Skeletal muscle cell (primary cell): ENCODE measurements at regions not wholly inside any gene's neighbourhood (a gene's known extent, or its start where the extent isn't known, plus 50 kb on each side); places are given as distances from the start of the nearest gene placed in this dataset.

Experiments
- DNase-seq: peaks from one replicate; pipeline ENCODE4 v3.0.0-alpha.2; 2010; ENCODE audit warnings: low read depth
- H3K4me3 ChIP-seq: 2 replicates; pipeline ENCODE4 v1.5.1; 2011; ENCODE audit warnings: low read depth, mild to moderate bottlenecking, control low read depth, low read length, moderate library complexity

DNA sequence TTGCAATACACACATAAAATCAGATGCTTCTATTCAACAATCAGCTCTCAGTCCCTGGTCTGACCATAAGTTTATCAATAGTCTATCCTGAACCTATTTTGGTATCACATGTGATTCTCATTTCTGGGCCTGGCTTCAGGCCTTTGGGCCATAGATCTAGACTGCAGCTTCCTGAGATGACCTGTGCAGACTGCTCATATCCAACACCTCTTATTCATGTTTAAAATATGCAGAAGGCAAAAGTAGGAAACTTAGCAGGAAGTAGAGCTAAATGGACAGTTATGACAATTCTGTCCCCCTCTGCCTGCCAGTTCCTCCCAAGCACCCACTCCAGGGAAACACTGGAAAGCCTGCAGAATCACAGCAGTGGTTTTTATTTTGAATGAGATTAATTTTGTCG lies 53.3 kb downstream of the C7orf25 start:
- DNase-seq = no peak
- no peak overlapping the region for H3K4me3 ChIP-seq

DNA sequence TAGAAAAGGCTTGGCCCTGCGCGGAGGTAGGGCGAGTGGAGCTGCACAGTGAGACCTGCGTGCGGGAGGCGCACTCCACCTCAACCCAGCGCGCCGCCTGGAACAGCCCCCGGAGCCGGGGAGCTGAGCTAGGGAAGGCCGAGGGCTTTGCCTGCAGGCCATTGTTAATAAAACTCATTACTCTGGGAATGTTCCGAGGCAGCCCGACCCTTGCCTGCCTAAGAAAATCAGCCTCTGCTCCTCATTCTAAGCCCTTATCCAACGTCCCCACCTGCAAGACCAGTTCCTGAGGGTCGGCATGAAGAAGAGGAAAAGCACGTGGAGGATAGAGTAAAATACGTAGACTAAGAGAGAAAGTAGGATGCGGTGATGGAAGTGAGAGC lies 55.3 kb downstream of the C7orf25 start:
- DNase-seq = no peak
- H3K4me3 ChIP-seq = peak overlapping the region; percentile 57

DNA sequence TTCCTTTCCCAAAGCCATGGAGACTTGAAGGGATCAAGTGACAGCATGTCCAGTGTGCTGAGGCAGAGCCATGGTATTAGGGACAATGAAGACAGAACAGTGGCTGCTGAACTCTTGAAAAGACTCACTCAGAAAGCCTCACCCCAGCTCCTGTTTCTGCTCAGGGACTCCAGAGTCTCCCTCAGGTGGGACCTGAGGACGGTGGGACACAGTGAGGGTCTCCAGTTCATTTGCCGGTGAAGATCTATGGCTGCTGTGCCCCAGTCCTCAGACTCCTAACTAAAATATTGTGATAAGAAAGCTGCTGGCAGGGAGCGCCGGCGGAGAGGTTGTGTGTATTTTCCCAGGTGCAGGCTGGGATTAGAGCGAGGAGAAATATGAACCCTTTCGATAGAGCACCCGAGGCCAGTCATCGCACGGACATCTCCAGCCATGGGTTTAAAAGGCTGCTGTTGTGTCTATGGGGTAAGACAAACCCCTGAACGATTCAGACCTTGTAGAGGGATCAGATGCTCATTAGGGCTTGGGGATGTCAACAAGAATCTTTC lies 57.2 kb downstream of the C7orf25 start:
- no peak overlapping the region for H3K4me3 ChIP-seq
- no peak for DNase-seq

DNA sequence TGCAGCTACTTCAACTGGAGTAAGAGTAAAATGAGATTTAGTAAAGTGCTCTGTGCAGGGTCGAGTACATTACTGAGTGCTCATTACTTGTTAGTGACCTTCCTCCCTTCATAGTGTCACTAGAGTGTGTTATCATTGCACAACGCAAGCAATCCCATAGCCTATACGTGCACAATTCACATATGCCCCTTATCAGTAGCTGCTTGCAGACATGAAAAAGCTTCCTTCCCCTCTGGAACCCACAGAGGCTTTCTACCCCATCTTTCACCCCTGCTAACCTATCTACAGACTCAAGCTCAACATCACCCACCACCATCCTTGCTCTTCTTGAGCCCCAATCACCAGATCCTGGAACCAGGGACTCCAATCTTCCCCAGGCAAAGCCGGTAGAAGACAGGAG lies 59.3 kb downstream of the C7orf25 start:
- no peak overlapping the region for H3K4me3 ChIP-seq
- DNase-seq = no peak

DNA sequence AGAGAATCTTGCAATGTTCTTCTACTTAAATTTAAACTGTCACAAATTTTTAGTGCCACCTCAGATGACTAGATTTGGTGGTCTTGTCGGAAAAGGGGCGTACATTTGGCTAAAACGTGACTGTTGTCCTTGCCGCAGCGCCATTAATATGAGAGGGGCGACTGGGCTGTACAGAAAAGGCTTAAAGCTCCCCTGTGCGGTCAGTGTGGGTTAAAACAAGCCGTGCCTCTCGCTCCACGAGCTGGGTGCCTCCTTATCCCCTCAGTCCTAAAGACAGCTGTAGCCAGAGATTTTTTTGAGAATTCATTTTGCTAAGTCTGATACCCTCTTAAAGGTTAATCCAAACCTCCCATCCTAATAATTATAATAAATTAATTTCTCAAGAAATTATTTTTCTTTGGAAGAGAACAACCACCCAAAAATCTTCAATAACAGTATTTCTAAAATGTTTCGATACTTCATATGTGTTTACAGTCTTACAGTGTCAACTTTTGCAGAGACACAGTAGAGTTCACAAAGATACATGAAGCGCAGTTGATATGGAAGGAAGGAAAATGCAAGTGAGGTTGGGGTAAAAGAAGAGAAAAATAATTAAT lies 68.6 kb downstream of the C7orf25 start:
- DNase-seq = no peak
- peak overlapping the region; percentile 25 for H3K4me3 ChIP-seq

DNA sequence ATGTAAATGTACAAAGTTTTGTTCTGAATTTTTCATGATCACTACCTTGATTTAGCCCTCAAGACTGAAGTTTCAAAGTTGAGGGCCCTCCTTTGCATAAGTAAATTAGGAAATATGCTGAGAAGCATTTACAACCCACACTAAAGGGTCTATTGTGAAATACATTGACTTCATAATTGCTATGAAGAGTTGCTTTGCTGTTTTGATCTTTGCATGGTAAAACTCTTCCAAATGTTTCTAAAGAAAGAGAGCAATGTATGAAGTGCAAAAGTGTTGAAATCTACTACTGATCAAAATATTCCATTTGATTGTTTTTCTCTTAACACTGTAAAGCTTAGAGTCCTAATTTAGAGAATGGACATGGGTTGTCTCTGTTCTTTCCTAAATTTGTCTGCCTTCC lies 77.2 kb downstream of the C7orf25 start:
- DNase-seq = no peak
- no peak overlapping the region for H3K4me3 ChIP-seq

DNA sequence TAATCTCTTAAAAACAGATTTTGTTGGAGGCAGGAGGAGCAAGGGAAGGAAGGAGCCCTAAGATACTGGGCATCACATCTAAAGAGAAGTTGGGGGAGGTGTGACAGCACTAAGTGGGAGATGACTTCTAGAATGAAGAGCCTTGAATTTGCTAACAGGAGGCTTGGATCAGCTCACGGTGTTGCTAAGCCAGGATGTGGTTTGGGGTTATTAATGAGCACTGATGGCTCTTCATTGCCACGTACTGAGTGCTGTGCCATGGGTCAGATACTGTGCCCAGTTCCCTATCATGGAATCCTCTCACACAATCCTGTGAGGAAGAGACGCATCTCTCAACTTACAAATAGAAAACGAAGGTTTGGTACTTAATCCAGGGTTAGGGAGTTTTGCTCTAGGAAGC lies 78.5 kb downstream of the C7orf25 start:
- no peak for DNase-seq
- H3K4me3 ChIP-seq = no peak overlapping the region

DNA sequence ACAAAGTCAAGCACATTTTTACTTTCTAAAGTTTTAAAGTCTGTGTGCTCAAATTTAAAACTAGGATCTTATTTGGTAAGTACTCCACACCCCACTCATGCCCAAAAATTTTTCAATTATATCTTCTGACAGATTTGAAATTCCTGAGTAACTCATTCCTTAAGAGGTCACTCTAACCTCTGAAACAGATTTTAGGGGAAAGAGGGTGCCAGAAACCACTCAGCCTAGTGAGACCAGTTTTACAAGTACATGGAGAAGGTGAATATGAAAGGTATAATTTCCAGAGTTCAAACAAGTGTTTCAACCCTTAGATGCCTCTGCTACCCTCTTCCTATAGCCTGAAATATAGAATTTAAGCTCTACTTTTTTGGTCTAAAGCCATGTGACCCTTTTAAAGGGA lies 79.2 kb downstream of the C7orf25 start:
- no peak for DNase-seq
- H3K4me3 ChIP-seq = no peak overlapping the region

DNA sequence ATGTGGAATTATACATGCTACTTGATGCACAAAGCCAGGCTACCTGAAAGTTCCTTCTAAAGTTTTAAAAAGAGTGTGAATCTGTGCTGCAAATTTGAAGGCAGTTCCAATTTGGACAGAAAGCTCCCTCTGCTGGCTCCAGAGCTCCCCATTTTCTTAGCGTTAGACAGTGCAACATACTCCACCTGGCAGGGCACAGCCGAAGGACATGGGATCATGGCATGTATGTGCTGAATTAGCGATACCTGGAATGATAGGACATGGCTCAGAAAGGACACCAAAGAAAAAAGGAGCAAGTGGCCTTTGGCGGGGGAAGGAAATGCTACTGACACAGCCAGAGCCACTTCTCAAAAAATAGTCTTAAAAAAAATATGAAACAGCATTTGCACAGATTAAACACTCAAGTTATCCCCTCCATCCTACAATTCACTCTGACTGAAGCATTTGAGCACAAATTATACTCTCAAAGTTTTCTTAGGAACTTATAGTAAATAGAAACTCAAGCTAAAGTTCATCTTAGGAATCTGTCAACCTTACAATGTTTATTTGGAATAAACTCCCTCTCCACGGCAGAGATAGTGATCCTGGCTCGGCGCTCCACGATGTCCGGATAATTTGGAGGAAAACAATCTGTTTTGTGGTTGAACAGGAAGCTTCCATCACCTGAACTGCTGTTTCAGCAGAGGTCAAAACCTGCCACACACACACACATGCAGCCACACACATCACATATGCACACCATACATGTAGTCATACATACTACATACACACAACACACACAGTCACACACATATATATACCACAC lies 80.0 kb downstream of the C7orf25 start:
- DNase-seq = no peak
- no peak overlapping the region for H3K4me3 ChIP-seq

DNA sequence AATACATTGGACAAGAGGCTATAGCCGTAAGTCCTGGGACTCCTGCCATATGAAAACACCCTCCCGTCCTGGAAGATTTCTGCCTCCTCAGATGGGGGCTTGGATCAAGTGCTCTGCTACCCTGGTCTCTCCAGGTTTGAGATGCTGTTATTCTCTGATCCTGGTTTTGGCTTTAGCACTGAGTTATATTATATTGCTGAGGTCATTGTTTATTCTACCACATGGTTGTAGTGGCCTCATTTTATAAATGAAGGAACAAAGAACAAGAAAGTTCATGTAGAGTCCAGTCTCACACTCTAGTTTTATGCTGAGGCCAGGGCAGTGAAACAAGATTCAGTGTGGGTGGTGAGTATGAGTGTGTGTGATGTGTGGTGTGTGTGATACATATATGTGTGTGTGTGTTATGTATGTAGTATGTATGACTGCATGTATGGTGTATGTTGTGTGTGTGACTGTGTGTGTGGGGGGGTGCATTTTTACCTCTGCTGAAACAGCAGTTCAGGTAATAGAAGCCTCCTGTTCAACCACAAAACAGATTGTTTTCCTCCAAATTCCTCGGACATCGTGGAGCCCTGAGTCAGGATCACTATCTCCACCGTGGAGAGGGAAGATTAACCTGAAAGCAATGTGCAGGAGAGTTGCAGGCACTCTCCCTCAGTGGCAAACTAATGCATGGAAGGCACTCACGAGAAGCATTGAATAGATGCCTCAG lies 80.7 kb downstream of the C7orf25 start:
- no peak overlapping the region for H3K4me3 ChIP-seq
- DNase-seq = peak; percentile 26

DNA sequence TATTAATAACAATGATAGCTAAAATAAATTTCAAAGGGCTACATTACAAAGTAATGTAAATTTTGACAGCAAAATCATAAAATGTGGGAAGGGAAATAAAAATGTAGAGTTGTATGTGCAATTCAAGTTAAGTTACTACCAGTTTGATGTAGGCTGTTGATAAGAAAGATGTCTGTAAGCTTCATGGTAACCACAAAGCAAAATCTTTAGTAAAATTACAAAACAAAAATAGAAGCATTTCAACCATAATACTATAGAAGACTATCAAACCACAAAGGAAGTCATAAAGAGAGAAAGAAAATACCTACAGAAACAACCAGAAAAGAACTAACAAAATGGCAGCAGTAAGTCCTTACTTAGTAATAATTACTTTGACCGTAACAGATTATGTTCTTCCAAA lies 99.1 kb downstream of the C7orf25 start:
- no peak overlapping the region for H3K4me3 ChIP-seq
- no peak for DNase-seq

DNA sequence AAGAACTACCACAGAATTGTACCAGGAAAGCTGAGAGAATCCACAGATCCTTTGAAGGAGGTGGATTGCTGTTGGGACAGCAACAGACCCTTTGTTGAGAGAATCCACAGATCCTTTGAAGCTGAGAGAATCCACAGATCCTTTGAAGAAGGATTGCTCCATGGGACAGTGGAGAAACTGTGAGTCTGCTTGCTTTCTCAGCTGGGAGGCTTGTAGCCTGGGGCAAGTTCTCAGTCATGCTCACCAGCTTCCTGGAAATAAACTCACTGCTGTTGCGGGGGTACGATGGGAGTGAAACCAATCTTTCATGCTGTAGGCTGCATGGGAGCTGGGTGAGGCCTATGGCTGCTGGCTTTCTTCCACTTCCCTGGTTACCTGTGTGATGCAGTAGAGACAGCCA lies 106.3 kb downstream of the C7orf25 start:
- no peak for DNase-seq
- no peak overlapping the region for H3K4me3 ChIP-seq

DNA sequence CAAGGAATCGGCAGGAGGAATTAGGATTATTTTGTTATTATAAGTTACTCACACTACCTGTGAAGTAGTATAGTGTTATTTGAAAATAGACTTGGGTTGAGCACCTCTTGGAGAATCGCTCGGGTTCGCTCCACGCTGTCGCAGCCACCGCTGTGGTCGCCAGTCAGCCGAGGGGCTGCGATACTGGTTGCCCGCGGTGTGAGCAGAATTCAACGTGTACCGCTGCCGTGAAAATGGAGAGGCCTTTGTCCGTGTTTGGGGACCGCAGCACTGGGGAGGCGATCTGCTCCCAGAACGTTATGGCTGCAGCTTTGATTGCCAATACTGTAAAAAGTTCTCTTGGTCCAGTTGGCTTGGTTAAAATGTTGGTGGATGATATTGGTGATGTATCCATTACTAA lies 117.2 kb downstream of the C7orf25 start:
- no peak for DNase-seq
- no peak overlapping the region for H3K4me3 ChIP-seq

DNA sequence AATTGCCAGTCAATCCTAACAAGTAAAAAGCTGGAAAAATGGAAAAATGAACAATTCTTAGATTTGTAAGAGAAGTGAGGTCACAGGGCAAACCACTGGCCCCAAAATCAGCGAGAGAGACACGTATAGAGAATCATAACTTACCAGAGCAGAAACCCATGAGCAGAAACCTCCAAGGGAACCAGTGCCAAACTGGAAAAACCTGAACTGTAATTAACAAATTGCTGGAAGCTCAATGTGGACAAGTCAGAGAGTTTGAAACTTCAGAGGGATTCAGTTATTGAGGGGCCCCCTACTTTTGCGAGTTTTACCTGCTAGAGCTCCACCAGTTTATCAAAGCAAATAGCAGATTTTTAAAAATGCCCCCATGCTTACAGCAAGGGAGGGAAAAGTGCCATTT lies 119.0 kb downstream of the C7orf25 start:
- no peak for DNase-seq

DNA sequence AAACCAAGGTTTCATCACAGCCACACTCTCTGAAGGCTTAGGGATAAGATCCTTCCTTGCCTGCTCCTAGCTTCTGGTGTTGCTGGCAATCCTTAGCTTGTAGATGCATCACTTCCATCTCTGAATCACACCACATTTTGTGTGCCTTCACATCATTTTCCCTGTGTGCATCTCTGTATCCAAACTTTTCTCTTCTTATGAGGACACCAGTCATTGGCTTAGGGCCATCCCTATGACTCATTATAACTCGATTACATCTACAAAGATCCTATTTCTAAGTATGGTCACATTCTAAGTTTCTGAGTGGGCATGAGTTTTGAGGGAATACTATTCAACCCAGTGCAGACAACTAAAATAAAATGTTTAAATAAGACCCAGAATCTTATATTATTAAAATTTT lies 121.7 kb downstream of the C7orf25 start:
- no peak for DNase-seq
- H3K4me3 ChIP-seq = no peak overlapping the region

More for the DNA sequence above, 119.0 kb downstream of the C7orf25 start:
- no peak overlapping the region for H3K4me3 ChIP-seq

DNA sequence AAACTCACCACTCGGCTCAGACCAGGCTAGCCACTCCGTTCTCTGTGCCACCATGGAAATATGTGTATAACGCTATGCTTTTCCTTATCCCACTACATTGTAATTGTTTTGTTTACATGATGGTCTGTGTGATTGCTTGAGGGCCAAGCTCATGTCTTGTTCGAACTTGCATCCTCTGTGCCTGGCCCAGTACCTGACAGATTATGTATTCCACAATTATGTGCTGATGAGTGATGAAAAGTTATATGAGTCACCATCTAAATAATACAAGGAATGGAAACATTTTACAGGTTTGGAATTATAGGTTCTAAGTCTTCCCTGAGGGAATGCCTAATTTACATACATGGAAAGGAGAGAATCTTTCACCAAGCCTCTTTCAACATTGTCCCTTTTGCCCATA lies 137.4 kb downstream of the C7orf25 start:
- no peak overlapping the region for H3K4me3 ChIP-seq
- no peak for DNase-seq

DNA sequence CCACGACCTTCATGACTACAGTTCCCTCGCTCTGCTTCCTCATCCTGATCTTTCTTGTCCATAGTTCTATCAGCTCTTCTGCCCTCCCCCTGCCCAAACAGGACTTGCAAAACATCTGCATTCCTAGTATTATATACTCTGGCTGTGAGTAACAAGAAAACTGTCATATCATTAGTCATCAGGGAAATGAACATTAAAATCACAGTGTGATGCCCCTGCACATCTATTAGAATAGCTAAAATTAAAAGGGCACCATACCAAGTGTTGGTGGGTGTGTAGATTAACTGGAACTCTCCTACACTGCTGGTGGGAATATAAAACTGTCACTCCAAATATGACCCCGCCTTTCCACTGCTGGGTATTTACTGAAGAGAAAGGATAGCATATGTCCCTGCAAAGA lies 141.8 kb downstream of the C7orf25 start:
- no peak for DNase-seq
- H3K4me3 ChIP-seq = no peak overlapping the region

DNA sequence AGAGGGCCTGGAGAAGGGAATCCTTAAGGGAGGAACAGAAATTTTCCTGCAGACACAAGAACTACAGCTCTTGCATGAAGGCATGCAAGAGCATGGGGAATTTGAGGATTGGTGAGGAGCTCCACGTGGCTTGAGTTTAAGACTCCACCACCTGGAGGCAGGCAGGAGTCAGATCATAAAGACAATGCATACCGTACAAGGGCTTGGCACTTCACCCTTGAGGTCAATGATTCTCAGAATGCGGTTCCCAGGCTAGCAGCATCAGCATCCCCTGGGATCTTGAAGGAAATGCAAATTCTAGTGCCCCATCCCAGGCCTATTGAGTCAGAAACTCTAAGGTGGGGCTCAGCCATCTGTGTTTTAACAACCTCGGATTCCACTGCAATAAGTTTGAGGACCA lies 143.8 kb downstream of the C7orf25 start:
- no peak overlapping the region for H3K4me3 ChIP-seq
- DNase-seq = no peak

DNA sequence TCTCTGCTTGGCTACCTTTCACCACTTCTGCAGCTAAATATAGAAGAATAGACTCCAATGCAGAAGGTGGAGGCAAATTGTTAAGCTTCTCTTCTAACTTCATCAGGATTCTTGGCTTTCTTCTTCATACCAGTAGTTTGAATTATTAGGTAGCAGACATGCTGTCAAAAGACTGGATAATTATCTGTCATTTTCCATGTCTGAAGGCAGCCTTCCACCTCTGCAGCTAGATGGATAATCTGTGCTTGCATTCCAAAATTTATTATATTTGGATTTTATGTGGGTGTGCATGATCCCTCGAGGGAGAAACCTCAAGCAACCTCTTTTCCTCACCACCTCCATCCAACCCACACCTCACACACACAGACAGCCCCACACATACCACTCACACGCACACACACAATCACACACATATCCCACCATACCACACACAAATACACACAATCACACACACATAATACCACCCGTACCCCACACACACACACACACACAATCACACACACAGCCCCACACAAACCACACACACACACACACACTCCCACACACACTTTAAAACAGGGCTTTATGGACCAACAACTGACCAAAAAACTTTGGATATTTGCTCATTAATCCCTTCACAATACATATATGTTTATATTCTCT lies 145.0 kb downstream of the C7orf25 start:
- DNase-seq = no peak
- no peak overlapping the region for H3K4me3 ChIP-seq

DNA sequence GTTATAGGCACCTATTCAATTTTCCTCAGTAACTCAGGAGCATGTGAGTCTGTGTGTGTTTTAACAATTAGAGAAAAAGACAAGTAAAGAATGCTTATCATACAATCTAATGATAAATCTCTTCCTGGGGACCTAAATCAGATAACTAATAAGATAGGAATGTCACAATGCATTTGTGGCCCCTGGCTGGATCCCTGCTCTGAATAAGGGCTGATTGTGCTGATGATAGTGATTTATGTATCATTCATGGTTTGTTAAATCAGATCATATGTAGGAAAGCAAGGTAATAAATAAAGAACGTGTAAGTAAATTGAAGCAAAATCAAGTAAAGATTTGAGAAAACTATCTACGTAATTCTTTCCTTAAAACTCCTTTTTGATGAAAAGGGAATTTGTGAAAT lies 145.9 kb downstream of the C7orf25 start:
- no peak overlapping the region for H3K4me3 ChIP-seq
- DNase-seq = no peak
